ENCODE measurements at regions not wholly inside any gene's neighbourhood (a gene's known extent, or its start where the extent isn't known, plus 50 kb on each side); places are given as distances from the start of the nearest gene placed in this dataset.

DNA sequence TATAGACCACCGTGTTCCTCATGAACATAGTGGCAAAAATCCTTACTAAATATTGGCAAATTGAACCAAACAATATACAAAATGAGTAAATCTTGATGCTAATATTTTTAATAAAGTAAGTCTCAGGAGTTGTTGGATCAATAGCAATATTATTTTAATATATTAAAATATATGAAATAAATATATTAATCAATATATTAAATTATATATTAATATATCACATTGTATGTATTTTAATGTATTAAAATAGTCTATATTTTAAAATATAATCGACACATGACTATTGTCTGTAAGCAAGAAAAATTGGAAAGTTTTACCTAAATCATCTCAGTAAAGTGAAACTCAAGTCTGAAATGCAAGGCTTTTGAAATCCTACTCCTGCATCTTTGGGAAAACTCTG is 78.9 kb upstream of the GJB6 start:
- TF ChIP-seq, protein P1, sequence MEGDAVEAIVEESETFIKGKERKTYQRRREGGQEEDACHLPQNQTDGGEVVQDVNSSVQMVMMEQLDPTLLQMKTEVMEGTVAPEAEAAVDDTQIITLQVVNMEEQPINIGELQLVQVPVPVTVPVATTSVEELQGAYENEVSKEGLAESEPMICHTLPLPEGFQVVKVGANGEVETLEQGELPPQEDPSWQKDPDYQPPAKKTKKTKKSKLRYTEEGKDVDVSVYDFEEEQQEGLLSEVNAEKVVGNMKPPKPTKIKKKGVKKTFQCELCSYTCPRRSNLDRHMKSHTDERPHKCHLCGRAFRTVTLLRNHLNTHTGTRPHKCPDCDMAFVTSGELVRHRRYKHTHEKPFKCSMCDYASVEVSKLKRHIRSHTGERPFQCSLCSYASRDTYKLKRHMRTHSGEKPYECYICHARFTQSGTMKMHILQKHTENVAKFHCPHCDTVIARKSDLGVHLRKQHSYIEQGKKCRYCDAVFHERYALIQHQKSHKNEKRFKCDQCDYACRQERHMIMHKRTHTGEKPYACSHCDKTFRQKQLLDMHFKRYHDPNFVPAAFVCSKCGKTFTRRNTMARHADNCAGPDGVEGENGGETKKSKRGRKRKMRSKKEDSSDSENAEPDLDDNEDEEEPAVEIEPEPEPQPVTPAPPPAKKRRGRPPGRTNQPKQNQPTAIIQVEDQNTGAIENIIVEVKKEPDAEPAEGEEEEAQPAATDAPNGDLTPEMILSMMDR (conservative IDR thresholded peaks at IDR 0.05 in 1 of 2, IDR thresholded peaks at IDR 0.05 in 1 of 2; ENCODE audit: low read depth in 1 of 2, low read length in 2 of 2) = no peak
- no peak for TF ChIP-seq EZH2 (IDR thresholded peaks at IDR 0.05; ENCODE audit: low read length, missing control alignments)
